Lung (tissue), 11 donors: ENCODE measurements at regions not wholly inside any gene's neighbourhood (a gene's known extent, or its start where the extent isn't known, plus 50 kb on each side); places are given as distances from the start of the nearest gene placed in this dataset.

ENCODE experiments used
- ATAC-seq: fragments of 200-7000 bp; cut with Tn5 transposase; one replicate; pipeline ENCODE4 v1.9.1; 2020; ENCODE audit warnings: moderate number of reproducible peaks; ENCODE audit not compliant: insufficient read depth, low FRiP score
- DNase-seq, 3 donors: peaks; one replicate each; pipeline ENCODE4 v3.0.0-alpha.2; 2013 to 2017
- H3K27ac ChIP-seq, 2 donors: one replicate each; pipeline ENCODE4 v1.5.1; 2013; ENCODE audit warnings: mild to moderate bottlenecking in 2 of 2, moderate library complexity in 2 of 2, control low read depth in 1 of 2, inconsistent platforms in 1 of 2, low read depth in 1 of 2, low read length in 1 of 2
- H3K27me3 ChIP-seq, 3 donors: one replicate each; pipeline ENCODE4 v1.5.1; 2013; ENCODE audit warnings: low read length in 2 of 3; ENCODE audit not compliant: control insufficient read depth in 3 of 3, insufficient read depth in 3 of 3
- H3K36me3 ChIP-seq, 4 donors: one replicate each; pipeline ENCODE4 v1.5.1; 2013; ENCODE audit warnings: low read length in 4 of 4, mild to moderate bottlenecking in 1 of 4, moderate library complexity in 1 of 4; ENCODE audit not compliant: control insufficient read depth in 4 of 4, insufficient read depth in 4 of 4
- H3K4me1 ChIP-seq, 5 donors: one replicate each; pipeline ENCODE4 v1.5.1; 2013; ENCODE audit warnings: low read length in 5 of 5, mild to moderate bottlenecking in 2 of 5, moderate library complexity in 1 of 5; ENCODE audit not compliant: control insufficient read depth in 5 of 5, insufficient read depth in 5 of 5
- H3K4me3 ChIP-seq: one replicate; pipeline ENCODE4 v1.5.1; 2013; ENCODE audit warnings: mild to moderate bottlenecking, control low read depth, moderate library complexity
- H3K9ac ChIP-seq, 2 donors: one replicate each; pipeline ENCODE4 v1.5.1; 2013; ENCODE audit warnings: low read length in 2 of 2, control low read depth in 1 of 2; ENCODE audit not compliant: insufficient read depth in 1 of 2
- H3K9me3 ChIP-seq, 4 donors: one replicate each; pipeline ENCODE4 v1.5.1; 2013; ENCODE audit warnings: low read length in 3 of 4, mild to moderate bottlenecking in 1 of 4, moderate library complexity in 1 of 4; ENCODE audit not compliant: control insufficient read depth in 4 of 4, insufficient read depth in 3 of 4
- whole genome bisulfite sequencing, 2 donors: extraction: QIAGEN DNeasy Blood & Tissue Kit; methylation state at CpG; one replicate each; pipeline ENCODE4 v1.1.7; 2013; 5-methylcytosine and 5-hydroxymethylcytosine counted together
- TF ChIP-seq, protein P1 (sequence below): IDR thresholded peaks from 2 replicates; pipeline ENCODE4 v1.5.1; 2012; ENCODE audit warnings: mild to moderate bottlenecking; ENCODE audit errors: control extremely low read depth, extremely low read depth
- donor health status: control.
- donor health status: control.
- donor health status: Bipolar disorder and iron deficiency.
- donor health status: healthy.
- donor health status: DM: yes; HTN: yes; CAD: no.

- Histone ChIP-seq H3K9ac (no peak overlapping the region), H3K4me1 (no peaks in the 10 kb centered on the region), H3K27ac (no peak overlapping the region), H3K36me3 (no peaks in the 10 kb centered on the region), H3K4me3 (no peak overlapping the region), H3K27me3 (no peaks in the 10 kb centered on the region), H3K9me3 (no peaks in the 10 kb centered on the region)
- no peak for ATAC-seq
- TF ChIP-seq, protein P1, sequence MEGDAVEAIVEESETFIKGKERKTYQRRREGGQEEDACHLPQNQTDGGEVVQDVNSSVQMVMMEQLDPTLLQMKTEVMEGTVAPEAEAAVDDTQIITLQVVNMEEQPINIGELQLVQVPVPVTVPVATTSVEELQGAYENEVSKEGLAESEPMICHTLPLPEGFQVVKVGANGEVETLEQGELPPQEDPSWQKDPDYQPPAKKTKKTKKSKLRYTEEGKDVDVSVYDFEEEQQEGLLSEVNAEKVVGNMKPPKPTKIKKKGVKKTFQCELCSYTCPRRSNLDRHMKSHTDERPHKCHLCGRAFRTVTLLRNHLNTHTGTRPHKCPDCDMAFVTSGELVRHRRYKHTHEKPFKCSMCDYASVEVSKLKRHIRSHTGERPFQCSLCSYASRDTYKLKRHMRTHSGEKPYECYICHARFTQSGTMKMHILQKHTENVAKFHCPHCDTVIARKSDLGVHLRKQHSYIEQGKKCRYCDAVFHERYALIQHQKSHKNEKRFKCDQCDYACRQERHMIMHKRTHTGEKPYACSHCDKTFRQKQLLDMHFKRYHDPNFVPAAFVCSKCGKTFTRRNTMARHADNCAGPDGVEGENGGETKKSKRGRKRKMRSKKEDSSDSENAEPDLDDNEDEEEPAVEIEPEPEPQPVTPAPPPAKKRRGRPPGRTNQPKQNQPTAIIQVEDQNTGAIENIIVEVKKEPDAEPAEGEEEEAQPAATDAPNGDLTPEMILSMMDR = no peak
- no peak for DNase-seq
Observed at GRCh38 chr17:77712578-77712977, 245.9 kb upstream of the TNRC6C start.

DNA sequence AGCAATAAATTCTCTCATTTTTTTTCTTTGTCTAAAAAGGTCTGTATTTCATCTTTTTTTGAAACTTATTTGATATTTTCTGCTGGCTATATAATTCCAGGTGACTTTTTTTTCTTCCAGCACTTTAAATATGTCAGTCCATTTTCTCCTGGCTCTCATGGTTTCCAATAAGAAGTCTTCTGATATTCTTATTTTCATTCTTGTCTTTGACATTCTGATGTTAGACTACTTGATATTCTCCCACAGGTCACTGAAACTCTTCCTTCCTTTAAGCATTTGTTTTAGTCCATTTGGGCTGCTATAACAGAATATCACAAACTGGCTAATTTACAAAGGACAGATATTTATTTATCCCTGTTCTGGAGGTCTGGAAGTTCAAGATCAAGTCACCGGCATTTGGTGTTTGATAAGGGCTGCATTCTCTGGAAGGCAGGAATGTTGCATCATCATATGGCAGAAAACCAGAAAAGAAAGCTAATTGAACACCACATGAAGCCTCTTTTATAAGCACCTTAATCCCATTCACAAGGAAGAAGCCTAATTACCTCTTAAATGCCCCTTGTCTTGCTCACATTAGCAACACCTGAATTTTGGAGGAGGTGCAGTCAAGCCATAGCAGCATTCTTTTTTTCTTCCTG, 242.1 kb upstream of the TNRC6C start:
- Histone ChIP-seq H3K9me3 (no peaks in the 10 kb centered on the region), H3K4me3 (no peak overlapping the region), H3K36me3 (no peaks in the 10 kb centered on the region), H3K27me3 (no peaks in the 10 kb centered on the region), H3K9ac (no peak overlapping the region), H3K4me1 (no peaks in the 10 kb centered on the region), H3K27ac (no peak overlapping the region)
- DNase-seq (no peak), ATAC-seq (no peak)
- 48 to 69% methylated on average over 1 of the region's 1 CpG for WGBS, 2 donors
- TF ChIP-seq, protein P1 = no peak

- DNase-seq (no peak), ATAC-seq (no peak)
- H3K9me3 ChIP-seq = no peaks in the 10 kb centered on the region
- H3K4me3 ChIP-seq = no peak overlapping the region
- no peaks in the 10 kb centered on the region for H3K36me3 ChIP-seq
- TF ChIP-seq, protein P1 = no peak
- H3K4me1 ChIP-seq = no peaks in the 10 kb centered on the region
- WGBS, 2 donors = 84 to 87% methylated on average over 11 of the region's 11 CpGs
- H3K27ac ChIP-seq = no peak overlapping the region
- no peaks in the 10 kb centered on the region for H3K27me3 ChIP-seq
- H3K9ac ChIP-seq = no peak overlapping the region
Observed at GRCh38 chr17:77717941-77718668, 240.4 kb upstream of the TNRC6C start.

GRCh38 chr17:77718669-77718961, 239.9 kb upstream of the TNRC6C start:
- ATAC-seq (no peak), DNase-seq (no peak)
- WGBS, 2 donors = 92% methylated on average over 10 of the region's 10 CpGs
- TF ChIP-seq, protein P1 = no peak
- H3K9ac ChIP-seq = no peak overlapping the region
- H3K36me3 ChIP-seq = no peaks in the 10 kb centered on the region
- no peaks in the 10 kb centered on the region for H3K27me3 ChIP-seq
- no peaks in the 10 kb centered on the region for H3K9me3 ChIP-seq
- no peaks in the 10 kb centered on the region for H3K4me1 ChIP-seq
- no peak overlapping the region for H3K27ac ChIP-seq
- no peak overlapping the region for H3K4me3 ChIP-seq
